Adrenal gland (tissue), 9 donors: ENCODE measurements at regions not wholly inside any gene's neighbourhood (a gene's known extent, or its start where the extent isn't known, plus 50 kb on each side); places are given as distances from the start of the nearest gene placed in this dataset.

Experiments used
- DNase-seq, 7 donors: peaks; one replicate each; pipeline ENCODE4 v3.0.0-alpha.2; 2019 to 2020
- H3K27ac ChIP-seq, 5 donors: fragments of 200-600 bp; sonication (generic) in 4 of 5; 1 replicate in 3 of 5; 2 replicates in 2 of 5; pipeline versions ENCODE4 v1.5.1 to v1.8.0; 2016 to 2020; ENCODE audit warnings: mild to moderate bottlenecking in 1 of 5
- H3K27me3 ChIP-seq: fragments of 200-600 bp; 2 replicates; pipeline ENCODE4 v1.8.0; 2021
- H3K36me3 ChIP-seq, 2 donors: fragments of 200-600 bp; replicated peaks in 1 of 2; 1 replicate in 1 of 2; 2 replicates in 1 of 2; pipeline versions ENCODE4 v1.5.1 to v1.8.0; 2018 to 2022
- H3K4me1 ChIP-seq, 2 donors: fragments of 200-600 bp; replicated peaks in 1 of 2; 1 replicate in 1 of 2; 2 replicates in 1 of 2; pipeline versions ENCODE4 v1.5.1 to v1.8.0; 2018 to 2021
- H3K4me3 ChIP-seq, 4 donors: fragments of 200-600 bp; sonication (generic) in 3 of 4; one replicate each; pipeline ENCODE4 v1.5.1; 2016 to 2018
- H3K9me3 ChIP-seq, 3 donors: fragments of 200-600 bp; sonication (generic) in 1 of 3; replicated peaks in 1 of 3; 1 replicate in 2 of 3; 2 replicates in 1 of 3; pipeline versions ENCODE4 v1.5.1 to v1.8.0; 2016 to 2021
- POLR2A ChIP-seq, 2 donors: fragments of 450-650 bp; IDR thresholded peaks; one replicate each; pipeline ENCODE4 v1.6.1; 2017; ENCODE audit warnings: antibody characterized with exemption in 2 of 2, mild to moderate bottlenecking in 2 of 2, moderate library complexity in 1 of 2
- WGBS, 4 donors: extraction: QIAGEN DNeasy Blood & Tissue Kit in 2 of 4; methylation state at CpG; one replicate each; pipeline versions ENCODE4 v1.1.5 to v1.1.7; 2013 to 2017; 5-methylcytosine and 5-hydroxymethylcytosine counted together
- intact Hi-C, 2 donors: fragments of 100-400 bp; cut with DNase I; formaldehyde crosslinking; loops; one replicate each; pipeline versions ENCODE4 v1.14.1 to v1.15.0; 2022 to 2023
- TF ChIP-seq, protein P1 (sequence below), 6 experiments: fragments of 450-650 bp in 4 of 6; fragments of 200-600 bp in 2 of 6; sonication (generic) in 1 of 6; IDR thresholded peaks; 1 replicate in 5 of 6; 2 replicates in 1 of 6; pipeline versions ENCODE4 v1.5.1 to v1.8.0; 2016 to 2021; ENCODE audit warnings: antibody characterized with exemption in 6 of 6, mild to moderate bottlenecking in 2 of 6, moderate library complexity in 1 of 6
- donor health status: healthy with polysubstance abuse.
- donor health status: Bipolar disorder and iron deficiency.
- donor health status: DM: yes; HTN: yes; CAD: no.
- donor health status: DM: no; HTN: no; CAD: no.
- donor health status: DM: no; HTN: no; CAD: no.

DNA sequence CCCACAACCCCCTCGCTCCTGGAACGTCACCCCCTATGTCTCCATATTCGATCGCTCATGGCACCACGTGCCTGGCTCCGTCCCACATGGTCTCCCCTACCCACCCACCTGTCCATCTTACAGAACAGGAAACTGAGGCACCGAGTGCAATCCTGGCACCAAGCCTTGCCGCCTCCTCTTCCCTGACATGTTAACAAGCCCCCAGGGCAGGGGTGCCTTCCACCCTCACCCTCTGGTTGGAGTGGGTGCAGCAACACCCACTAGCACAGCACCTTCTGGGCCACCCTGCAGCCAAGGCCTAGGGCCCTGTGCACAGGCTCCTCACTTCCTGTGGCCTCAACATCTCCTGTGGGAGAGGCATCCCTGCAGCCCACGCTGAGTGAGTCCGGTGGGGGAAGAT is 110.3 kb downstream of the RFLNA start:
- intact Hi-C loops: no loop called here
- Histone ChIP-seq H3K4me3 (no peak overlapping the region), H3K27me3 (no peaks in the 10 kb centered on the region), H3K36me3 (peaks cover 0 to 41% of the 10 kb centered on the region in 2 donors), H3K4me1 (peaks cover 18 to 30% of the 10 kb centered on the region in 2 donors), H3K27ac (no peak overlapping the region), H3K9me3 (no peaks in the 10 kb centered on the region)
- DNase-seq: no peak
- 81 to 91% (median 88%) methylated on average over 7 to 10 of the region's 10 CpGs for WGBS, 4 donors
- TF ChIP-seq, protein P1, sequence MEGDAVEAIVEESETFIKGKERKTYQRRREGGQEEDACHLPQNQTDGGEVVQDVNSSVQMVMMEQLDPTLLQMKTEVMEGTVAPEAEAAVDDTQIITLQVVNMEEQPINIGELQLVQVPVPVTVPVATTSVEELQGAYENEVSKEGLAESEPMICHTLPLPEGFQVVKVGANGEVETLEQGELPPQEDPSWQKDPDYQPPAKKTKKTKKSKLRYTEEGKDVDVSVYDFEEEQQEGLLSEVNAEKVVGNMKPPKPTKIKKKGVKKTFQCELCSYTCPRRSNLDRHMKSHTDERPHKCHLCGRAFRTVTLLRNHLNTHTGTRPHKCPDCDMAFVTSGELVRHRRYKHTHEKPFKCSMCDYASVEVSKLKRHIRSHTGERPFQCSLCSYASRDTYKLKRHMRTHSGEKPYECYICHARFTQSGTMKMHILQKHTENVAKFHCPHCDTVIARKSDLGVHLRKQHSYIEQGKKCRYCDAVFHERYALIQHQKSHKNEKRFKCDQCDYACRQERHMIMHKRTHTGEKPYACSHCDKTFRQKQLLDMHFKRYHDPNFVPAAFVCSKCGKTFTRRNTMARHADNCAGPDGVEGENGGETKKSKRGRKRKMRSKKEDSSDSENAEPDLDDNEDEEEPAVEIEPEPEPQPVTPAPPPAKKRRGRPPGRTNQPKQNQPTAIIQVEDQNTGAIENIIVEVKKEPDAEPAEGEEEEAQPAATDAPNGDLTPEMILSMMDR (IDR thresholded peaks at IDR 0.05): no peak
- TF ChIP-seq POLR2A (IDR thresholded peaks at IDR 0.05): no peak

DNA sequence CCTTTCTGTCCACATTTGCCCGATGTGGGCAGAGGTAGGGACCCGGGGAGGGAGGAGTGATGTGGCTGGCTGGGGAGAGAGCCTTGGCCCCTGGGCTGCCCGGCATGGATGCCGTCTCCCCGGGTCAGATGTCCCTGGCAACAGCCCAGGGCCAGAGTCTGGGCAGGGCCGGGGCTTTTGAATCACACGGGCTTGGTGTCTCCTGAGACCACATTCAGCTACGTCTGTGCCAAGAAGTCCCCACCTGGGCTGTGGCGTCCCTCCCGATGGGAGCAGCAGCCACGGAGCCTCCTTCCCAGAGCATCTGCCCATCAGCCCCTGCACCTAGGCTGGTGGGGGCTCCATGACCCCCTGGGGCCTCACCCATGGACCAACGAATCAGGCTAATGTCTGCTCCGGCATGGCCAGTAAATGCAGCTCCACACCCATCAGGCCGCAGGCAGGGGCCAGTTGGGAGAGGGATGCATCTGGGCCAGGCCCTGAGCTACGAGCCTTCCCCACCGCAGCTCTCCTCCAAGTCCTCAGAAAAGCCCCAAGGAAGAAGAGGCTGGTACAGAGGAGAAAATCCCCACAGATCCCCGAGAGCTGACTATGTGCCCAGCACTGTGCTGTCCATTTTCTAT is 109.4 kb downstream of the RFLNA start:
- Histone ChIP-seq H3K9me3 (no peaks in the 10 kb centered on the region), H3K4me1 (peaks cover 16 to 26% of the 10 kb centered on the region in 2 donors), H3K4me3 (no peak overlapping the region), H3K27me3 (no peaks in the 10 kb centered on the region), H3K36me3 (peaks cover 0 to 42% of the 10 kb centered on the region in 2 donors), H3K27ac (peak overlapping the region in 4 of 5 donors; percentile 42 to 85 (median 74))
- TF ChIP-seq POLR2A (IDR thresholded peaks at IDR 0.05): no peak
- TF ChIP-seq, protein P1 (IDR thresholded peaks at IDR 0.05): no peak
- peak in 6 of 7 donors; percentile 65 to 81 (median 76) for DNase-seq
- WGBS, 4 donors: 36 to 56% (median 44%) methylated on average over 13 to 17 of the region's 17 CpGs
- intact Hi-C loops: no loop called here

DNA sequence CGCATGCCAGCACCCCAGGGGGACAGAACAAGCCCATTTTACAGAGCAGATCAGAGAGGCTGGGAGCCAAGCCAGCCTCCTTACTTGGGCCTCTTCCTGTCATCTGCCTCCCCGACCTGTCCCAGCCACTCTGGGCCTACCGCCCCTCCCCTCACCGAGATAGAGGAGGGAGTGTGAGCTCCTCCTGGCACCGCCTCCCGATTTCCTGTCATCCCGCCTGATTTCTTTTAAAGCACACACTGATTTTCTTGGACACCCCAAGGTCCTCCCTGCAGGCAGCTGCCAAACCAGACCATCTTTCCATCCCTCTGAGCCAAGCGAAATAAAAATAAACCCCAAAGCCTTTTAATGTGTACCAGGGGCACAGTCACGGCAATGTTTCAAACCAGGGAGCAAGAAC is 108.4 kb downstream of the RFLNA start:
- Histone ChIP-seq H3K27ac (peak overlapping the region in 4 of 5 donors; percentile 42 to 85 (median 74)), H3K27me3 (no peaks in the 10 kb centered on the region), H3K4me3 (no peak overlapping the region), H3K4me1 (peaks cover 16 to 36% of the 10 kb centered on the region in 2 donors), H3K36me3 (peaks cover 0 to 32% of the 10 kb centered on the region in 2 donors), H3K9me3 (no peaks in the 10 kb centered on the region)
- intact Hi-C loops: no loop called here
- WGBS, 4 donors: 33 to 40% (median 36%) methylated on average over 7 to 9 of the region's 9 CpGs
- peak in 1 of 2 donors; percentile 22 for TF ChIP-seq POLR2A (IDR thresholded peaks at IDR 0.05)
- TF ChIP-seq, protein P1 (IDR thresholded peaks at IDR 0.05): peak in 1 of 6 experiments; percentile 0
- DNase-seq: peak; percentile 77 to 94 (median 91)

DNA sequence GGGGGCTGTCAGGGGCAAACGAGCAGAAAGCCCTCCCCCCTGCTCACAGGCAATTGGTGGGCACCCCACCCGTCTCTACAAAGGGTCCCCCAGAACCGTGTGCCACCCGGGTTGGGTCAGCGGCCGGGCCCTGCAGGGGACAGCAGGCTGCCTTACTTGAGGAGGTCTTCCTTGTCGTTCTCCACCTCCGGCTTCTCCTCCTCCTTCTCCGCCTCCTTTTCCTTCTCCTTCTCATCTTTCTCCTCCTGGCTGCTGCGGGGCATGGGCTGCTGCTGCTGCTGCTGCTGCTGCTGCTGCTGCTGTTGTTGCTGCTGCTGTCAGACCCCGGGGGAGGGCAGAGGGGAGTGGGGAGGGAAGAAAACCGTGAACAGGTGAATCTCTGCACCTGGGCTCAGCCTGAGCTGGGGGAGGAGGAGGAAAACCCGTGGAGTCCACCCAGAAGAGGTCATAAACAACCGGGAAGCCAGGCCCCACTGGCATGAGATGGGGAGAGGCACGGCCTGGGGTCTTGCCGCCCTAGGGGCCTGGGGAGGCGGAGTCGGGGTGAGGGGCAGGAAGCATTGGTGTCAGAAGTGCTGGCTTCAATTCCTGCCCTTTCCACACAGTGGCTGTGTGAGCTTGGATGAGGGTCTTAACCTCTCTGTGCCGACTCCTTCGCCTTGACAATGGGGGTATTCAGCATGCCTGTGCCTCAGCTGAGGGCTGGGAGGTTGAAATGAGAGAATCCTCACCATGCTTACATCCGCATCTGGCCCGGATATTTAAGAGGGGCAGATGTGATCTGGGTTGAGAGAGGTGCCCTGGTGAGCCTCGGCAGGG is 107.6 kb downstream of the RFLNA start:
- peaks cover 0 to 40% of the 10 kb centered on the region in 2 donors for H3K36me3 ChIP-seq
- TF ChIP-seq, protein P1 (IDR thresholded peaks at IDR 0.05): no peak
- no peak for TF ChIP-seq POLR2A (IDR thresholded peaks at IDR 0.05)
- intact Hi-C loops: no loop called here
- H3K9me3 ChIP-seq: no peaks in the 10 kb centered on the region
- peaks cover 19 to 43% of the 10 kb centered on the region in 2 donors for H3K4me1 ChIP-seq
- WGBS, 4 donors: 71 to 81% (median 74%) methylated on average over 13 to 23 of the region's 23 CpGs
- no peaks in the 10 kb centered on the region for H3K27me3 ChIP-seq
- peak overlapping the region in 3 of 5 donors; percentile 64 to 85 (median 85) for H3K27ac ChIP-seq
- no peak overlapping the region for H3K4me3 ChIP-seq
- no peak for DNase-seq
